22Rv1 (cell line): ENCODE measurements at regions not wholly inside any gene's neighbourhood (a gene's known extent, or its start where the extent isn't known, plus 50 kb on each side); places are given as distances from the start of the nearest gene placed in this dataset.

ENCODE experiments used
- H3K27ac ChIP-seq: fragments of 450-650 bp; 2 replicates; pipeline ENCODE4 v1.5.1; 2017
- ZFX ChIP-seq: fragments of 450-650 bp; IDR thresholded peaks from 2 replicates; pipeline ENCODE4 v1.6.1; 2017; ENCODE audit warnings: antibody characterized with exemption, borderline replicate concordance
- TF ChIP-seq, protein P1 (sequence below): fragments of 450-650 bp; IDR thresholded peaks from 2 replicates; pipeline ENCODE4 v1.5.1; 2017; ENCODE audit warnings: mild to moderate bottlenecking

DNA sequence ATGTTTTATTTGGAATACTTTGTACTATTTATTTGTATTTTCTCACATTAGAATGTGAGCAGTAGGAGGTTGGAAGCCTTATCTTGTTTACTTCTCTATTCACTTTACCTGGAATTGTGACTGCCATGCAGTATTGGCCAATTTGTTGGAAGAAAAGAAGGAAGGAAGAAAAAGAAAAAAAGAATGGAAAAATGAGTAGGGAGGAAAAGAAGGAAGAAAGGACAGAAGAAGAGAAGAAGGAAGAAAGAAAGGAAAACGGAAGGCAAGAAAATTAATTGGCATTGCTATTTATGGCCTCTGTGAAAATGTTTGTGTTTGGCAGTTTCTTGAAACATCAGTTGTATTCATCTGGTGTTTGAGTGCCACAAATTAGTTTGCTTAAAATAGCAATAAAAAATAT lies 575.2 kb upstream of the ZNF608 start:
- no peak overlapping the region for H3K27ac ChIP-seq
- TF ChIP-seq, protein P1, sequence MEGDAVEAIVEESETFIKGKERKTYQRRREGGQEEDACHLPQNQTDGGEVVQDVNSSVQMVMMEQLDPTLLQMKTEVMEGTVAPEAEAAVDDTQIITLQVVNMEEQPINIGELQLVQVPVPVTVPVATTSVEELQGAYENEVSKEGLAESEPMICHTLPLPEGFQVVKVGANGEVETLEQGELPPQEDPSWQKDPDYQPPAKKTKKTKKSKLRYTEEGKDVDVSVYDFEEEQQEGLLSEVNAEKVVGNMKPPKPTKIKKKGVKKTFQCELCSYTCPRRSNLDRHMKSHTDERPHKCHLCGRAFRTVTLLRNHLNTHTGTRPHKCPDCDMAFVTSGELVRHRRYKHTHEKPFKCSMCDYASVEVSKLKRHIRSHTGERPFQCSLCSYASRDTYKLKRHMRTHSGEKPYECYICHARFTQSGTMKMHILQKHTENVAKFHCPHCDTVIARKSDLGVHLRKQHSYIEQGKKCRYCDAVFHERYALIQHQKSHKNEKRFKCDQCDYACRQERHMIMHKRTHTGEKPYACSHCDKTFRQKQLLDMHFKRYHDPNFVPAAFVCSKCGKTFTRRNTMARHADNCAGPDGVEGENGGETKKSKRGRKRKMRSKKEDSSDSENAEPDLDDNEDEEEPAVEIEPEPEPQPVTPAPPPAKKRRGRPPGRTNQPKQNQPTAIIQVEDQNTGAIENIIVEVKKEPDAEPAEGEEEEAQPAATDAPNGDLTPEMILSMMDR: no peak
- TF ChIP-seq ZFX: no peak

GRCh38 chr5:125323613-125324012 lies 577.2 kb upstream of the ZNF608 start:
- TF ChIP-seq ZFX: no peak
- TF ChIP-seq, protein P1: no peak

DNA sequence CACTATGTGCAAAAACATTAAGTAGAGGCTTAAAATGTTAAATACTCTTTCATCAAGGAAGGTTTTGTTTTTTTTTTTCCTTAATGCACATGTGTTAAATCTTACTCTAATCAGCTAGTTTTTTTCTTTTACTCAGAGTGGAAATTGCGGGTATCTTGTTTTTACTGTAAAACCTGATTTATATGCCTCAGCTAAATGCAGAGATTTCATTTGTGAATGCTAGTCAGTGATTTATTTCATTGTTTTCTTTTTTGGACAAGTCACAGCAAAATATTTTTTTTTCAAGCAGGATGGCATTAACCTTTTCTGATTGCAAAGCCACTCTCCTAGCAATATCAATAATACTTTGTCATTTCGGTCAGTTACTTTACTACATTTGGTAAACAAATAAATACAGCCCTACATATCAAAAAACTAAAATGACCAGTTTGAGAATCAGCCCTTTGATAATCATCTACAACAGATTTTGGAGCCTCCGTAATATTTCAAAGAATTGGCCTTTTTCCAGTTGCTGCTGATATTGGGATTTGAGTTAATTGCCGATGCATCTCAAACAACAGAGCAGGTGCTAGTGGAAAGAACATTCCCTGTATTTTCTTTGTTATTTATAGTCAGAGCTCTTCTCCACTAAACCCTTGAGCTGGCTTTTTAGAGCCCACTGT lies 579.2 kb upstream of the ZNF608 start:
- H3K27ac ChIP-seq: no peak overlapping the region

More at GRCh38 chr5:125323613-125324012, 577.2 kb upstream of the ZNF608 start:
- H3K27ac ChIP-seq: no peak overlapping the region

DNA sequence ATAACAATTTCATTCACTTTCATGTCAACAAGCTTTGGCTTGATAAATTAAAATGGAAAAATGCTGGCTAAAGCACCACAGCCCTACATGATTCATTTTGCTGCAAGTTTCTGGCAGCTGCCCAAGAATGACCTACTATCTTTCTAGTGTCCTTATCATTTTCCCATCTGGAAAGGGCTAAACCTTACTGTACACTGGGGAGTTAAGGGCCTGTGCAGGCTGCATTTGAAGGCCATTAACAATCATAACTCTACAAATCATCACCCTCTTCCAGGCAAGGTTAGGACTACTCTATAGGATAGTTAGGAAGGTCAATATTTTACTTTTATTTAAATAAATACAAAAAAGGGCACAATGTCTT lies 579.7 kb upstream of the ZNF608 start:
- H3K27ac ChIP-seq: no peak overlapping the region
- TF ChIP-seq, protein P1: no peak
- TF ChIP-seq ZFX: no peak

More for the DNA sequence above, 579.2 kb upstream of the ZNF608 start:
- TF ChIP-seq ZFX: no peak
- TF ChIP-seq, protein P1: no peak

DNA sequence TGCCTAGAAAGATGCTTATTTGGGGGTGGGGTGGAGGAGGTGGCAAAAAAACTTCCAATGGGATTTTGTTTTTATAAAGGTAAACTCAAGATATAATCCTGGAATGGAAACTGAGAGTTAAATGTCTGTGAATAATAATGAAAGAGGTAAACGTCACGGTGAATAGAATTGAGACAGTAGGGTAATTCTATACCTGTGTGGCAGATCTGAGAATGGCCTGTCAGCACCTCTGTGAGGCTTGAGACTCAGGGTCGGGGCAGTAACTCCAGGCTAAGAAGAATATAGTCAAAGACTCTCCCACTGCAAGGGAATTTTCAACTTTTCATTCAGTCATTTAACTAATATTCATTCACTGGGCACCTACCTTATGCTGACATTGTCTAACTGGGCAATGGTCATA lies 581.2 kb upstream of the ZNF608 start:
- H3K27ac ChIP-seq: no peak overlapping the region
- TF ChIP-seq, protein P1: no peak
- TF ChIP-seq ZFX: no peak

DNA sequence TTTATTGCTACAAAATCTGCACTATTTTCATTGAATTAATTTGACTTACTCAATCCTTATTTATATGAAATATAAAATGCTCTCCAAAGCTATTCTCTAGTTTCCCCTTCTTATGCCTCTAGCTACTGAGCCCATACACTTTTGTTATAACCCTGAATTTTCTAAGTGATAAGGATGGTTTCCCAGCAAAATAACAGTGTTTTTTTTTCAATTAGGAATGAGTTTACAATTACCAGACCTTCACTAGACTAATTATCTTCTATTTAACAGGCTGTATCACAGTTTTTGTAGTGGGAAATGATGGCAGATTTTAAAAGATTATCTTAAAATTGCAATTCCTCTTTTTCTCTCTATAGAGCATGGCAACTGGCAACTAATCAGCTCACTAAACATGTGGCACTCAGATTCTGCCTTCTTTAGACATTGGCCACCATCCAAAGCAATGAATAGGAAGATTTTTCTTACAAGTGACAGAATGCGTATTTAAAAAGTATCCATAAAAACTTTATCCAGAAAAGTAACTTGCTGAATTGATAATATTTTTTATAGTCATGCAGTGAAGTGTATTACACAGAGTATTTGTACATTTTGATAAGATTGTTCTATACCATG lies 585.7 kb upstream of the ZNF608 start:
- H3K27ac ChIP-seq: no peak overlapping the region
- TF ChIP-seq ZFX: no peak
- TF ChIP-seq, protein P1: no peak

DNA sequence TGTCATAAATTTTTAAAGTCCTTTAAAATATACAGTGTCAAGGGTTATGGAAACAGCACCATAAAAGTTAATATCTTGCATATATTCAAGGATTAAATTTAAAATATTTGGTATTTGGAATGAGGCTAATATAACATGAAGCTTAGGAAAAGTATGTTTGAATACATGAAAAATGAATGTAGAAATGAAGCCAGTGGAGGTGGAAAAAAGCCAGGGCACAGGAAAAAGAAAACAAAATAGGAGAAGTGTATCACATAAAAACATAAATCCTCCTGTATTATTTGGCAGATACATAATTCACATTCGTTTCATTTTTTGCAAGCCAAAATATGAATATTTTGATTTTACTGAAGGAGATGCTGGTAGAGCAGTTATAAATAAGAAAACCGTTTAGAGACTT lies 587.0 kb upstream of the ZNF608 start:
- no peak overlapping the region for H3K27ac ChIP-seq
- TF ChIP-seq, protein P1: no peak
- TF ChIP-seq ZFX: no peak
